ENCODE measurements at regions not wholly inside any gene's neighbourhood (a gene's known extent, or its start where the extent isn't known, plus 50 kb on each side); places are given as distances from the start of the nearest gene placed in this dataset.

GRCh38 chr21:23316190-23316589 is 2291.1 kb downstream of the MRPL39 start:
- TF ChIP-seq CTCF (conservative IDR thresholded peaks at IDR 0.05; ENCODE audit: low read depth, low read length): no peak
- TF ChIP-seq RCOR1 (IDR thresholded peaks at IDR 0.05; ENCODE audit: insufficient replicate concordance, low read length): no peak
- no peak for TF ChIP-seq USF2 (IDR thresholded peaks at IDR 0.05; ENCODE audit: low read depth, low read length)
- no peak for TF ChIP-seq CEBPB (IDR thresholded peaks at IDR 0.05; ENCODE audit: low read depth, low read length)
- no peak for TF ChIP-seq SMC3 (IDR thresholded peaks at IDR 0.05; ENCODE audit: low read depth, low read length)

All from IMR-90 (cell line).